LNCAP (cell line): ENCODE measurements at regions not wholly inside any gene's neighbourhood (a gene's known extent, or its start where the extent isn't known, plus 50 kb on each side); places are given as distances from the start of the nearest gene placed in this dataset.

Experiments
- TF ChIP-seq, protein P1 (sequence below): fragments of 450-650 bp; IDR thresholded peaks from 2 replicates; pipeline ENCODE4 v1.5.1; 2017; ENCODE audit warnings: mild to moderate bottlenecking

DNA sequence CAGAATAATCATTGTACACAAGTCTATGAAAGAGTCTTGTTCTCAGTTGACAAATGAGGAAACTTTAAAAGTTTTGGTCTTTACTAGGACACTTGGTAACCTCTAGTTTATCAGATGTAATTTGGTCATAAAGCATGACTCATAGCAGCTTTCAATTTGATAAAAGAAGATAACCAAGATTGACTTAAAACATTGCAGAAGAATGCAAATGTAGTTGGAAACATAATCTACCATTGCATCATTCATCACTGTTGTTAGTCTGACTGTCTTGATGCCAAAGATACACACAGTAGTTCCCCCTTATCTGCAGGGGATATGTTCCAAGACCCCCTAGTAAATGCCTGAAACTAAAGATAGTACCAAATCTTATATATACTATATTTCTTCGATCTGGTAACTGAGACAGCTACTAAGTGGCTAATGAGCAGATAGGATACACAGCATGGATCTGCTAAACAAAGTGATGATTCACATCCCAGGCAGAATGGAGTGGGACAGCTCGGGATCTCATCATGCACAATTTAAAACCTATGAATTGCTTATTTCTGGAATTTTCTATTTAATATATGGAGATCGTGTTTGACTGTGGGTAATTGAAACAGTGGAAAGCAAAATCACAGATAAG lies 131.4 kb upstream of the CCDC68 start:
- TF ChIP-seq, protein P1, sequence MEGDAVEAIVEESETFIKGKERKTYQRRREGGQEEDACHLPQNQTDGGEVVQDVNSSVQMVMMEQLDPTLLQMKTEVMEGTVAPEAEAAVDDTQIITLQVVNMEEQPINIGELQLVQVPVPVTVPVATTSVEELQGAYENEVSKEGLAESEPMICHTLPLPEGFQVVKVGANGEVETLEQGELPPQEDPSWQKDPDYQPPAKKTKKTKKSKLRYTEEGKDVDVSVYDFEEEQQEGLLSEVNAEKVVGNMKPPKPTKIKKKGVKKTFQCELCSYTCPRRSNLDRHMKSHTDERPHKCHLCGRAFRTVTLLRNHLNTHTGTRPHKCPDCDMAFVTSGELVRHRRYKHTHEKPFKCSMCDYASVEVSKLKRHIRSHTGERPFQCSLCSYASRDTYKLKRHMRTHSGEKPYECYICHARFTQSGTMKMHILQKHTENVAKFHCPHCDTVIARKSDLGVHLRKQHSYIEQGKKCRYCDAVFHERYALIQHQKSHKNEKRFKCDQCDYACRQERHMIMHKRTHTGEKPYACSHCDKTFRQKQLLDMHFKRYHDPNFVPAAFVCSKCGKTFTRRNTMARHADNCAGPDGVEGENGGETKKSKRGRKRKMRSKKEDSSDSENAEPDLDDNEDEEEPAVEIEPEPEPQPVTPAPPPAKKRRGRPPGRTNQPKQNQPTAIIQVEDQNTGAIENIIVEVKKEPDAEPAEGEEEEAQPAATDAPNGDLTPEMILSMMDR, result no peak

DNA sequence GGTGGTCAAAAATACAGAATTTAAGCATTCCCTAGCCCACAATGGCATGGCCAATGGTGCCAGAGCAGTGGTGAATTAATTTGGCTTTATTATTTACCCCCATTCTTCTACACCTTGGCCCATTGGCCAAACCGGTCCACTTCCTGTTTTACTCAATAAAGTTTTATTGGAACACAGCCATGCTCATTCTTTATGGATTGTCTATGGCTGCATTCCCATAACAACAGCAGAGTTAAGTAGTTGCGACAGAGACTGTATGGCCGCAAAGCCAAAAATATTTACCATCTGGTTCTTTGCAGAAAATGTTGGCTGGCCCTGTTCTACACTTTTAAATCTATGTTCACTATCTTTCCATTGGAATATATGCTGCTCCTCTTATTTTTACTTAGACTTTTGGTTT lies 130.3 kb upstream of the CCDC68 start:
- TF ChIP-seq, protein P1, result no peak

DNA sequence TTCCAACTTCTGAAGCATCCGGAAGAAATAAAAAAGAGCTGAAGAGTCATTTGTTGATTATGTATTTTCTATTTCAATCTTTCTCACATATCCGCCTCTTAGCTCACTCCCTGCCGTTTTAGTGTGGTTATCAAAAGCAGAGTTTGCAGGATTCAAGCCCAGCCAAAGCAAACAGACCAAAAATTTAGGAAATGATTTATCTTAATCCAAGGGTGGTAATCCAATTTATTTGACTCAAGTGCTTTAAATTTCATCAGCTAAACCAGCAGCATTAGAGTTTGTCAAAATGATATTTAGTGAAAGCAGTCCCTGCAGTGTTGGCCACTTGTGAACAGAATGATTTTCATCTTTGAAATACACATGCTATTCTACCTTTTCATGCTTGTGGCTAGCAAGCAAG lies 129.3 kb upstream of the CCDC68 start:
- TF ChIP-seq, protein P1, result no peak

DNA sequence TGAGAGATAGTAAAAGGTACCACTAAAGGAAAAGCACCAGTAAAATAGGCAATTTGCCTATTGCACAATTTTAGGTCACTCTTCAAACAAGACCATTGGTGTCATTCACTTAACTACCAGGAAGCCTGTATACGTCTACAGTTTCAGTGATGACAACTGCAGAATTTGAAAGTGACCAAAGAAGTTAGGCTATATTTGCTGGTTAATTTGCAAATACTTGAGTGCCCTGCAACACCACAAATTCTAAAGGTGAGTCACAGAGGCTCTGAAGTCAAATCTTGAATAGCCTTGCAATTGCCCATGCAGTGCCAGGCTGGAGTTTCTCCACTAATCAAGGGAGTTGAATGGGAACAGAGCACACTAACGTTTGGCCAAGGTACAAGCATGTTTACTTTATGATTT lies 128.7 kb upstream of the CCDC68 start:
- TF ChIP-seq, protein P1, result no peak

DNA sequence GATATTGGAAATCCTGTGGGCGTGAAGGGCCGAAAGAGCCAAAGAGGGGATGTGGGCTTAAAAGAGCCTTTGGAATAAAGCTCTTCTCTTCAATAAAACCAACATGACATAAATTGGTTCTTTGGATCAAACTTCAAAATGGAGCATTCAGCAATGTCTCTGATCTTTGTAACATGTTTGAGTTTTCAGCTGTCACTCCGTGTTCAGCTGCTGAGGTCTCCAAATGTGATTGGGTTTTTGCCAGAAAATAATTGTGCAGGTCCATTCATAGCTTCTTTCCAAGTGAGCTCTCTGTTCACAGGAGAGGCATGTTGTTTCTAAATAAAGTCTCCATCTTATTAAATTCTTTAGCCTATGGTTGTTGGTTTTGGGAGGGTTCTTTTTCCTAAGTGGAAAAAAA lies 127.6 kb upstream of the CCDC68 start:
- TF ChIP-seq, protein P1, result no peak

DNA sequence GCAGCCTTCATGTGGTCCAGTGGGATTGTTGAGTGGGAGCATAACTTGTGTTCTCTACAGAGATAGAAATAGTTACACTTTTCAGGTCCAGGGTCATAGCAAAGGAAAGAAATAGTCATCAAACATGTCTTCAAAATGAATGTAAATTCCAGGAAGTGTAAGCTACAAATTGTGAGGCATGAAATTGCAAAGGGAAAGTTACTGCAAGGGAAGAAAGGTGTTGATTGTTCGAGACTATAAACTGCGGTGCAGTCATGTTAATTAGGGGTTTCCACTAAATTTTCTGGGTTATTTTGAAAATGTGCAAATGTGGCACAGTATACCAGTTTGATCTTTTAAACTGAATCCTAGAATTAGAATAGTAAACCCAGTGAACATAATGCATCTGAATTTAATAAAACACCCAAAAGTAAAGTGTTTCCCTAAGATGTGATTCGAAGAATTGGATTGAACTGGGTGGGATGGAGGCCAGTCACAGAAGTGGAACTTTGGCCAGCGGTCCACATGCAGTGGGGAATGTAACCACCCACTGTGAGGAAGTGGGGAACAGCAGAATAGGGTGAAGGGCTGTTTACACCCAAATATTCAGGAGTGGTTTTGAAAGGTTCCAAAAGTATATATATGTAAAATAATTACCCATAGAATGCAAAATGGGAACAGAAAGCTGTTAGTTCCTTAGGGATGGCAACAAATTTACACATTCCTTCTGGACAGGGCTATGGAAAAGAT lies 126.5 kb upstream of the CCDC68 start:
- TF ChIP-seq, protein P1, result no peak

DNA sequence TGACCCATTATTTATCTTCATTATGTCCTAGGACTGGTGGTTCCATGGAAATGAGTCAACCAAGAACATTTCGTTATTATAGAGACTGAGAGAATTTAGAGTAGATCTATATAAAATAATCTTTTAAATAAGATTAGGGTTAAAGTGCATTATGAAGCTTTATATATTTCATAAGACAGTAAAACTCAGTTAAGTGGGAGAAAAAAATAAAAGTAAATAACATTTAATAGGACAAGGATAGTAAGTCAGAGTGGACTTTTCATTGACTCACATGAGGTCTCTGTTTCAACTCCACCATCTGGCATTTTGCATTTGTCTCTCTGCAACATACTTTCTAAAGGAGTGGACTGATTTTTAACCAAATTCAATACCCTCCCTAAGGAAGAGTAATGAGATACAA lies 125.3 kb upstream of the CCDC68 start:
- TF ChIP-seq, protein P1, result no peak
